GM18511 (cell line): ENCODE measurements at regions not wholly inside any gene's neighbourhood (a gene's known extent, or its start where the extent isn't known, plus 50 kb on each side); places are given as distances from the start of the nearest gene placed in this dataset.

Experiments used
- ATAC-seq: cut with Tn5 transposase; IDR thresholded peaks from one replicate; pipeline ENCODE4 v1.9.1; 2021; ENCODE audit warnings: mild to moderate bottlenecking, moderate library complexity; ENCODE audit not compliant: unreplicated experiment

GRCh38 chr4:24419181-24420034 is 164.9 kb downstream of the DHX15 start:
- peak; percentile 92 for ATAC-seq

GRCh38 chr4:24417206-24417605 is 167.1 kb downstream of the DHX15 start:
- no peak for ATAC-seq

- ATAC-seq = no peak
Observed at GRCh38 chr4:24416293-24416692, 168.1 kb downstream of the DHX15 start.

GRCh38 chr4:24413311-24413784 is 171.0 kb downstream of the DHX15 start:
- ATAC-seq = no peak

GRCh38 chr4:24411806-24412205 is 172.5 kb downstream of the DHX15 start:
- no peak for ATAC-seq

- ATAC-seq = no peak
Observed at GRCh38 chr4:24411299-24411698, 173.1 kb downstream of the DHX15 start.

GRCh38 chr4:24408640-24409039 is 175.7 kb downstream of the DHX15 start:
- ATAC-seq = no peak

- no peak for ATAC-seq
Observed at GRCh38 chr4:24405926-24406325, 178.4 kb downstream of the DHX15 start.

- no peak for ATAC-seq
Observed at GRCh38 chr4:24405341-24405740, 179.0 kb downstream of the DHX15 start.

GRCh38 chr4:24404281-24404680 is 180.1 kb downstream of the DHX15 start:
- no peak for ATAC-seq

- ATAC-seq = no peak
Observed at GRCh38 chr4:24403265-24403664, 181.1 kb downstream of the DHX15 start.

- ATAC-seq = no peak
Observed at GRCh38 chr4:24400537-24400936, 183.8 kb downstream of the DHX15 start.

GRCh38 chr4:24396988-24397387 is 187.4 kb downstream of the DHX15 start:
- no peak for ATAC-seq

GRCh38 chr4:24395937-24396336 is 188.4 kb downstream of the DHX15 start:
- no peak for ATAC-seq

GRCh38 chr4:24394041-24394440 is 190.3 kb downstream of the DHX15 start:
- ATAC-seq = no peak

- ATAC-seq = no peak
Observed at GRCh38 chr4:24392613-24393012, 191.7 kb downstream of the DHX15 start.

- ATAC-seq = peak; percentile 99
Observed at GRCh38 chr4:24382381-24382780, 202.0 kb downstream of the DHX15 start.

GRCh38 chr4:24380957-24381665 is 203.2 kb downstream of the DHX15 start:
- no peak for ATAC-seq

- no peak for ATAC-seq
Observed at GRCh38 chr4:24373704-24374103, 210.7 kb downstream of the DHX15 start.

GRCh38 chr4:24372881-24373280 is 211.5 kb downstream of the DHX15 start:
- no peak for ATAC-seq

GRCh38 chr4:24372341-24372740 is 212.0 kb downstream of the DHX15 start:
- no peak for ATAC-seq

GRCh38 chr4:24370421-24370820 is 213.9 kb downstream of the DHX15 start:
- ATAC-seq = no peak
